GM18867 (cell line): ENCODE measurements at regions not wholly inside any gene's neighbourhood (a gene's known extent, or its start where the extent isn't known, plus 50 kb on each side); places are given as distances from the start of the nearest gene placed in this dataset.
"Not testable (repeated sequence)": the region's sequence is repeated elsewhere in the genome, so short reads cannot be mapped to it uniquely, and the experiment has no call there.

ENCODE experiments used
- ATAC-seq: cut with Tn5 transposase; IDR thresholded peaks from one replicate; pipeline ENCODE4 v1.9.1; 2021; ENCODE audit warnings: mild to moderate bottlenecking, moderate library complexity; ENCODE audit not compliant: unreplicated experiment

DNA sequence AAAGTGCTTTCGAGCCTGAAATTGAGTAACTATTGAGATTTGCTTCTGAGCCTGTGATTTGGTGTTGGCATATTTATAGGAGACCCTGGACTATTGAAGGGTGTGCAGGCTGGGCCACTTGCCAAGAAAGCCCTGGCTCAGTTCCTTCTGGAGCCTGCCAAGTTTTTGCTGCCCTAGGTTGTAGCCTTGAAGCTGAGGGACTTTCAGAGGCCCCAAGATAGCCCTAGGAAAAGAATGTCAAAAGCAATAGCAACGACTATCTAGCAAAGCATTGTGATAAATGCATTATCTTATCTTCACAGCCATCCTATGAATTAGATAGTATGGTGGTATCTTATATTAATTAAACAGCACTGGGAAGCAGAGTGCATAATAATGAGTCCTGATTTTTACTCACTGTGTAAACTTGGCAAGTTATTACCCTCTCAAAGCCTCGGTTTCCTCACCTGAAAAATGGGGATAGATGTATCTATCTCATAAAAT is 473.7 kb upstream of the PODXL start:
- no peak for ATAC-seq

DNA sequence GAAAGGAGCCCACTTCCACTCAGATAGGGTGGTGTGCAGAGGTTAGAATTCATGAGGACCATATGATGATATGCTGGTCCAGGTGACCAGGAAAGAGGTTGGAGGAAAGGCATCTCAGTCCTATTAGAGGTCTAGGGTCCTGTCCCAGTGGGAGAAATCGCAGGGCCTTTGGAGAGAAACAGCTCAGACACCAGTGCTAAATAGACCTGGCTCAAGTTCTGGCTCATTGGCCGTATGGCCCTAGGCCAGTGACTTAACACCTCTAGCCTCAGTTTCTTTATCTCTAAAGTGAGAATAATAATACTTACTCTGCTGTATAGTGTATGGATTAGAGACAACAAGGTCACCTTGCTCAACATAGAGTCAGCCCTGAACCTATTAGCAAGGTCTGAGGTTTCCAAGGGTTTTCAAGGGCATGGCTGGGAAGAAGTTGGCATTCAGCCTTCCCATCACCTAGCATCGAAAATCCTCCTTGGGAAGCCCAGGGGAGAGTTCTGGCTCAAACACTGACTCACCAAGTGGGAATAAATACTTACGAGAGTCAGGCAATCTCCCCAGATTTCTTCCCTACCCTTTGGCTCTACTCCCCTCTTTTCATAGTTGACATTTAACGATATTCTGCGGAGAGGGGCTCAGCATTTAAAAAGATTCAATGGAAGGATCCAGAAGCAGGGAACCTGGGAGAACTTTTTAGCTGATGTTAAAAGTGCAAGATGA is 473.1 kb upstream of the PODXL start:
- no peak for ATAC-seq

DNA sequence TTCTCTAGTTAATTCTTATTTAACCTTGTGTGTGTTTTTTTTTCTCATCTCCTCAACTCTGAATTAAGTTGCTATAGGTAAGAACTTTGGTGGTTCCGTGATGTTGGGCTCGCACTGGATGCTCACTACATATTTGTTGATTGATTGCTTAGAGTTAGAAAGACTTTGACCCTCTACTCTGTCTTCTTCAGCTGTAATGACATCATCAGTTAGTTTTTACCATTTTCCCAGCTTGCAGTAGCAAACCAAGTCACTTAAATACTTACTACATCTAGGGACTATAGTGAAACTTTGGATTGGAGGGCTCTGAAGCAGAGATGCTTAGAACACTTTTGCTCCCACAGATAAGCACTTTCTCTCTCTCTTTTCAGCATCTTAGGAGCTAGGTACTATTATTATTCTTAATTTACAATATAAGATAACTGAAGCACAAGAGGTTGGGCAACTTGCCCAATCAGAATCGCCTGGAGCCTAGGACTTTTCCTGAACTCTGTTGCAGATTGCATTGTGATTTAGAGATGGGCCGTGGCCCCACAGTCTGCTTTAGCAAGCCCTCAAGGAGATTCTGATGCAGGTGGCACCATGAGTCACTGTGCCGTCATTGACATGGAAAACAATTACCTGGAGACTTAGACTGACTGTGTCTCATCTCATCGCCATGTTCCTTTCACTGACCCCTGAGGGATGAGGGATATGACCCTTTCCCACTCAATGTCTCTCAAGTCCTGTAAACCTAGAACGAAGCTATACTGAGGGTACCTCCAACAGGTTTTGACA is 471.9 kb upstream of the PODXL start:
- no peak for ATAC-seq

- no peak for ATAC-seq
These were observed 467.9 kb upstream of the PODXL start for GRCh38 chr7:132024290-132024689.

DNA sequence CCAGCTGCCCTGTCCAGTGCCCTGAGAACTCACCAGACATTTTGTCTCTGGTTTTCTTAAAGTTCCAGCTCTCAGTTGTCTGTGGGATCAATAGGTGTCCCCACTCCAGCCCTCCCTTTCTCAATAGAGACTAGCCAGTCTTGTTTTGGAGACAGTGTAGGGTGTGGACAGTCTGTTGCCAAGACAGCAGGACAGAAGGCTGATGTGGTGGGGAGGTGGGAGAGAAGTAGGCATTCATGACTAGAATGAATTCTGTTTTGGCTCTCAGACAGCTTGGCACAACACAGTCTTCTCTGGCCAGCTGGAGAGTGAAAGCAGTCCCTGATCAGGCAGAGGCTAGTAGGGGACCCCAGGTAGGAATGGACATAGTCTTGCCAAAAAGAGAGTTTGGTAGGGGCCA is 467.0 kb upstream of the PODXL start:
- ATAC-seq, result no peak

- no peak for ATAC-seq
These were observed 465.8 kb upstream of the PODXL start for GRCh38 chr7:132022188-132022587.

DNA sequence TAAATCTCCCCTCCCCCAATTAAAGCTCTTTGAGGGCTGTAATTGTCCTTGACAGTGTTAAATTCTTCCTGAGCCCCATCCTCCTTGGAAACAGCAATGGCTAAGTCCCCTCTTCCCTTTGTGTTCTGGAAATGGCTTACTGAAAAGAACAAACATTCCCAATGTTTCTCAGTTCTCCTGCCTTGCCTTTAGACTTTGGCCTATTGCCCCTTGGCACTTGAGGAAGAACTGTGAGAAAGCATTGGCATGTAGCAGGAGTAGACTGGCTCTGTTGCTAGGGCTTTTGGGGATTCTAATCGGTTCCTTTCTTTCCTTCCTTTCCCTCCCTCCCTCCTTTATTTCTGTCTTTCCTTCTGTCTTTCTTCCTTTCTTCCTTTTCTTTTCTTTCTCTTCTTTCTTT is 463.3 kb upstream of the PODXL start:
- no peak for ATAC-seq

- no peak for ATAC-seq
These were observed 453.4 kb upstream of the PODXL start for GRCh38 chr7:132009778-132010177.

DNA sequence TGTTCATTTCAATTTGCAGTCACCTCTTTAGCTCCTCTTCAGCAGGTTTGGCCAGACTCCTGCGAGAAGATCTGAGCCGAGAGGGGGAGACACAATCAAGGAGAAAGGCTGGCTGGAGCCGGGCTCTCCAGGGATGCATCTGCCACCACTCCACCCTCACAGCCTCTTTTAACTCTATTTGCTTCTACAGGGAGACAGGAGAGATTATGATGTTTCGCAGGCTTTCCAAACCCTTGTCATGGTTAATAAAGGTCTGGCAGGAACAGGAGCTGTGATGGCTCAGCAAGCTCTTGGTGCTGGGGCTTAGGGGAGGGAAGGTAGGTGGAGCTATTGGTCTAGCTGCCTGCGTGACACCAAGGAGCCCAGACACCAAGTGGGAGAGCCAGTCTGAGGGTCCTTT is 448.1 kb upstream of the PODXL start:
- no peak for ATAC-seq

GRCh38 chr7:132002343-132002968 is 446.0 kb upstream of the PODXL start:
- ATAC-seq, result no peak

- ATAC-seq, result no peak
These were observed 444.7 kb upstream of the PODXL start for GRCh38 chr7:132001146-132001545.

- ATAC-seq, result no peak
These were observed 442.8 kb upstream of the PODXL start for GRCh38 chr7:131999193-131999592.

- ATAC-seq, result no peak
These were observed 438.9 kb upstream of the PODXL start for GRCh38 chr7:131995324-131995723.

DNA sequence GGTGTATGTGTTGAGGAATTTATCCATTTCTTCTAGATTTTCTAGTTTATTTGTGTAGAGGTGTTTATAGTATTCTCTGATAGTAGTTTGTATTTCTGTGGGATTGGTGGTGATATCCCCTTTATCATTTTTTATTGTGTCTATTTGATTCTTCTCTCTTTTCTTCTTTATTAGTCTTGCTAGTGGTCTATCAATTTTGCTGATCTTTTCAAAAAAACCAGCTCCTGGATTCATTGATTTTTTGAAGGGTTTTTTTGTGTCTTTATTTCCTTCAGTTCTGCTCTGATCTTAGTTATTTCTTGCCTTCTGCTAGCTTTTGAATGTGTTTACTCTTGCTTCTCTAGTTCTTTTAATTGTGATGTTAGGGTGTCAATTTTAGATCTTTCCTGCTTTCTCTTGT is 424.6 kb upstream of the PODXL start:
- ATAC-seq, result not testable (repeated sequence)

- not testable (repeated sequence) for ATAC-seq
These were observed 421.7 kb upstream of the PODXL start for GRCh38 chr7:131978118-131978517.

DNA sequence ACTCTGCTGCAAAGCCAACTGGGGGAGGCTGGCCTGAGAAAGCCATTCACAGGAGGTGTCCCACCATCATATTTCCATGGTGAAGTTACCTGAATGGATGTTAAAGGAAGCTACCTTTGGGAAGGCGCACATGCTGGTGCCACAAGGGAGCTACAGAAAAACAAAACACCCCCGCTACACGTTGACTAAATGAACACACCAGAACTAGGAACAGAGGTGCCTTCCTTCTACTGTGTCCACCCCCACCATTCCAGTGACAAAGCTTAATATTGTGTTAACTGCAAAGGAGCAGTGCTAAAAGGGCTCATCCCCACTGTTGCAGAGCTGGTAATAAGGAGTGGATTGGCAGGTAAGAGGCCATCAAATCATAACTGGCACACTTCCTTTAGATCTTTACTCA is 420.0 kb upstream of the PODXL start:
- no peak for ATAC-seq

DNA sequence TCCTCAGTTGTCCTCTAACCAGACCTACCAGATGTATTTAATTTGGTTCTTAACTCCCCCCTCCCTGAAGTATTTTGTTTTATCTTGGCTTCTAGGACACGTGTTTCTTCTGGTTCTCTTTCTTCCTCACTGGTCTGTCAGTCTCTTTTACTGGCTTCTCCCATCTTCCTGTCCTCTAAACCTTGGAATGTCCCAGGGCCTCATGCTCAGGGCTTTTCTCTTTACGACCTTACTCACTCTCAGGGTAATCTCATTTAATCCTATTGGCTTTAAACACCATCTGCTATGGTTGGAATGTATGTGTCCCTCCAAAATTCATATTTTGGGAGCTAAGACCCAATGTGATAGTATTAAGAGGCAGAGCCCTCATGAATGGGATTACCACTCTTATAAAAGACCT is 418.2 kb upstream of the PODXL start:
- ATAC-seq, result no peak

- ATAC-seq, result no peak
These were observed 415.8 kb upstream of the PODXL start for GRCh38 chr7:131972251-131972650.

DNA sequence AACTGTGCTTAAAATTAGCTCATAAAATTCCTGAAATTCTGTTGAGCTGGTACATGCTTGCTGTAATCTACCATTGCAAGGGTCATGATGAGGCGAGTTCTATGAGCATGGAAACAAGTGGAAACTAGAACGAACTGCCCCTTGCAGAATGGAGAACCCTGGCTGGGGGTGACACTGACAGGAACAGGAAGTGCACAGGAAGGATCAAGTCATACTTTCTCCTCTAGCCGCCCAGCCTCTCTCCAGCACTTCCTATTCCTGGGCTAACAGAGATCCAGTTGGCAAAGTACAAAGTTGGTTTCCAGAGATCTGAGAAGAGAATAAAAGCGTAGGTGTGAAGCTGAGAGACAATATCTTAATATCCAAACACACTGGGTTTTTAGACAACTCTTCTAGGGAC is 414.2 kb upstream of the PODXL start:
- no peak for ATAC-seq

DNA sequence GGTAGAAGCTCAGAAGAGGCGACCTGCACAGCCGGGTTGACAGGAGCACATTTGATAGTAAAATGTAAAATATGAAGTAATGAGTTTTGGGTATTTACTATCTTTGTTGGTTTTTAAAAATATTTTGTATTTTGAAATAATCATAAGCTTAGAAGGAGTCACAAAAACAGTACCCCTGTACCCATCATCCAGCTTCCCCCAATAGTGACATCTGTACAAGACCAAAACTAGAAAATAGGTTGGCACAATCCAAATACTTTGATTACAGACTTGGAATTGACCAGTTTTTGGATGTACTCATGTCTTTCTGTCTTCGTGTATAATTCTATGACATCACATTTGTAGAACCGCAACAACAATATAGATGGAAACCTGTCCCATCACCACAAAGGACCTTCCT is 413.1 kb upstream of the PODXL start:
- ATAC-seq, result no peak

DNA sequence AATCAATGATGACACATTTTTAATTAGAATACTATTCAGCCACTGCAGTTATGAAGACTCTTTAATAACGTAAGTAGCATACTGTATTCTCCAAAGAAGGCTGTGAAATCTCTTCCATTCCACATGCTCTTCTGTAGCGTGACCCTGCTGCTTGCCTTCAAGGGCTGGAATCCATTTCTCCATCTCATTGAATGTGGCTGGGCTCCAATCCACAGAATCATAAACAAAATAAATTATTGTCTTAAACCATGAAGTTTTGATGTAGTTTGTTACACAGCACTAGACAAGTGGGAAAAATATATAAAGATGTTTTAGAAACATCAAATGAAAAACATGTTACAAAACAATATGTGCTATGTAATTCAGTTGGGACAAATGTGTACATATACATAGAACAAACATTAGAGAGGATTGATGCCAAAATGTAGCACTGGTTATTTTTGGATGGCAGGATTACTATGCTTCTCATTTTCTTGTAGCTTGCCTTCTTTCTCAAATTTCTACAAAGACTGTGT is 410.8 kb upstream of the PODXL start:
- no peak for ATAC-seq

- ATAC-seq, result no peak
These were observed 407.8 kb upstream of the PODXL start for GRCh38 chr7:131964203-131964602.
